NB4 (cell line): ENCODE measurements at regions not wholly inside any gene's neighbourhood (a gene's known extent, or its start where the extent isn't known, plus 50 kb on each side); places are given as distances from the start of the nearest gene placed in this dataset.

Source experiments
- MYC ChIP-seq: IDR thresholded peaks from 2 replicates; pipeline ENCODE4 v1.6.1; 2011; ENCODE audit warnings: low read depth, low read length
- POLR2A ChIP-seq: IDR thresholded peaks from 2 replicates; pipeline ENCODE4 v1.6.1; 2011; ENCODE audit warnings: mild to moderate bottlenecking; ENCODE audit not compliant: insufficient read length; ENCODE audit errors: extremely low read depth
- TF ChIP-seq, protein P1 (sequence below): IDR thresholded peaks from one replicate; pipeline ENCODE4 v1.5.1; 2012; ENCODE audit warnings: low read depth, low read length
- TF ChIP-seq, protein P2 (sequence below): IDR thresholded peaks from 2 replicates; pipeline ENCODE4 v1.6.1; 2011; ENCODE audit warnings: low read depth, low read length

DNA sequence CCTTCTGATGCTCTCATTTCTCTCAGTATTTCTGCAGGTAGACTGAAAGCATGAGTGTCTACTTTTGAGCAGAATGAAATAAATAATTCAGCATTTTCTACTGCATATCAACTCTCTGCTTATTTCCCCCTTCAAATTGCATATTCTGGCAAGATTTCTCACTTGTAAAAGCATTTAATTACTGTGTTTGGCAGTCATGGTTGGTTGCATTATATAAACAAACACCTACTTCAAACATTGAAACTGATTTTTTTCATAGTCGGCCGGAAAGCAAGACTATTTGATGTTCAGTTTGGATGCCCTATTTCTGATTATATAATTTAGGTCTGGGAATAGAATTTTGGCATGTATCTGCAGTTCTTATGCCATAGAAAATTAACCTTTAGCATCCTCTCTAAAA is 73.1 kb downstream of the PLEKHG1 start:
- no peak for TF ChIP-seq POLR2A
- TF ChIP-seq, protein P1, sequence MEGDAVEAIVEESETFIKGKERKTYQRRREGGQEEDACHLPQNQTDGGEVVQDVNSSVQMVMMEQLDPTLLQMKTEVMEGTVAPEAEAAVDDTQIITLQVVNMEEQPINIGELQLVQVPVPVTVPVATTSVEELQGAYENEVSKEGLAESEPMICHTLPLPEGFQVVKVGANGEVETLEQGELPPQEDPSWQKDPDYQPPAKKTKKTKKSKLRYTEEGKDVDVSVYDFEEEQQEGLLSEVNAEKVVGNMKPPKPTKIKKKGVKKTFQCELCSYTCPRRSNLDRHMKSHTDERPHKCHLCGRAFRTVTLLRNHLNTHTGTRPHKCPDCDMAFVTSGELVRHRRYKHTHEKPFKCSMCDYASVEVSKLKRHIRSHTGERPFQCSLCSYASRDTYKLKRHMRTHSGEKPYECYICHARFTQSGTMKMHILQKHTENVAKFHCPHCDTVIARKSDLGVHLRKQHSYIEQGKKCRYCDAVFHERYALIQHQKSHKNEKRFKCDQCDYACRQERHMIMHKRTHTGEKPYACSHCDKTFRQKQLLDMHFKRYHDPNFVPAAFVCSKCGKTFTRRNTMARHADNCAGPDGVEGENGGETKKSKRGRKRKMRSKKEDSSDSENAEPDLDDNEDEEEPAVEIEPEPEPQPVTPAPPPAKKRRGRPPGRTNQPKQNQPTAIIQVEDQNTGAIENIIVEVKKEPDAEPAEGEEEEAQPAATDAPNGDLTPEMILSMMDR = no peak
- TF ChIP-seq, protein P2, sequence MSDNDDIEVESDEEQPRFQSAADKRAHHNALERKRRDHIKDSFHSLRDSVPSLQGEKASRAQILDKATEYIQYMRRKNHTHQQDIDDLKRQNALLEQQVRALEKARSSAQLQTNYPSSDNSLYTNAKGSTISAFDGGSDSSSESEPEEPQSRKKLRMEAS = no peak
- TF ChIP-seq MYC = no peak
